Esophagus (tissue), 2 donors: ENCODE measurements at regions not wholly inside any gene's neighbourhood (a gene's known extent, or its start where the extent isn't known, plus 50 kb on each side); places are given as distances from the start of the nearest gene placed in this dataset.
"Not testable (repeated sequence)": the region's sequence is repeated elsewhere in the genome, so short reads cannot be mapped to it uniquely, and the experiment has no call there.

ENCODE experiments used
- H3K27ac ChIP-seq, 2 donors: one replicate each; pipeline ENCODE4 v1.5.1; 2013; ENCODE audit warnings: low read depth in 2 of 2, mild to moderate bottlenecking in 2 of 2, inconsistent platforms in 1 of 2, low read length in 1 of 2, moderate library complexity in 1 of 2
- H3K27me3 ChIP-seq, 2 donors: one replicate each; pipeline ENCODE4 v1.6.1; 2013; ENCODE audit warnings: low read length in 2 of 2, control low read depth in 1 of 2, mild to moderate bottlenecking in 1 of 2; ENCODE audit not compliant: insufficient read depth in 2 of 2, control insufficient read depth in 1 of 2
- H3K36me3 ChIP-seq, 2 donors: one replicate each; pipeline ENCODE4 v1.6.1; 2013; ENCODE audit warnings: low read length in 1 of 2; ENCODE audit not compliant: control insufficient read depth in 2 of 2, insufficient read depth in 2 of 2
- H3K4me1 ChIP-seq, 2 donors: one replicate each; pipeline ENCODE4 v1.6.1; 2013; ENCODE audit warnings: low read length in 1 of 2; ENCODE audit not compliant: control insufficient read depth in 2 of 2, insufficient read depth in 2 of 2
- H3K4me3 ChIP-seq, 2 donors: one replicate each; pipeline ENCODE4 v1.5.1; 2013; ENCODE audit warnings: low read length in 2 of 2, mild to moderate bottlenecking in 2 of 2, low read depth in 1 of 2, moderate library complexity in 1 of 2
- H3K9me3 ChIP-seq, 2 donors: one replicate each; pipeline ENCODE4 v1.6.1; 2013; ENCODE audit warnings: mild to moderate bottlenecking in 2 of 2, low read depth in 1 of 2, low read length in 1 of 2, moderate library complexity in 1 of 2; ENCODE audit not compliant: control insufficient read depth in 2 of 2, insufficient read depth in 1 of 2
- WGBS, 2 donors: extraction: QIAGEN DNeasy Blood & Tissue Kit; methylation state at CpG; one replicate each; pipeline ENCODE4 v1.1.7; 2013; 5-methylcytosine and 5-hydroxymethylcytosine counted together
- donor health status: healthy with polysubstance abuse.
- donor health status: Bipolar disorder and iron deficiency.

DNA sequence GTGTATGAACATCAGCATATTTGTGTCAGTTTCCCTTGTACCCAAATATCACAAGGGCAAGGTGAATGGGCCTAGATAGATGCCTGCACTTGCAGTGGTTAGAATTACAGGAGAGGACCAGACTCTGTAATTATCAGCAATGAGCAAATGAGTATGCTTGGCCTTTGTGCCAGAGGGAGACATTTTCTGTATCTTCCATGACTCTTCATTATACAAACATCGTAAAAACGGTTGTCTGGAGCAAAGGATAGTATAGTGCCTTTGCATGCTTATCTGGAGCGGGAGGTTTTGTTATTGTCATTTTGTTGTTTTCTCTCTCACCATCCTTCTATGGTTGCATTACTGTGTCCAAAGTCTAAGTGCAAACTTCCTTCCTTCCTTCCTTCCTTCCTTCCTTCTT is 1568.5 kb upstream of the NUDT12 start:
- H3K4me3 ChIP-seq, result no peak overlapping the region
- no peaks in the 10 kb centered on the region for H3K36me3 ChIP-seq
- no peak overlapping the region for H3K27ac ChIP-seq
- H3K4me1 ChIP-seq, result no peaks in the 10 kb centered on the region
- H3K27me3 ChIP-seq, result no peaks in the 10 kb centered on the region
- 91% methylated on average over 3 of the region's 3 CpGs for WGBS, 2 donors
- H3K9me3 ChIP-seq, result no peaks in the 10 kb centered on the region

DNA sequence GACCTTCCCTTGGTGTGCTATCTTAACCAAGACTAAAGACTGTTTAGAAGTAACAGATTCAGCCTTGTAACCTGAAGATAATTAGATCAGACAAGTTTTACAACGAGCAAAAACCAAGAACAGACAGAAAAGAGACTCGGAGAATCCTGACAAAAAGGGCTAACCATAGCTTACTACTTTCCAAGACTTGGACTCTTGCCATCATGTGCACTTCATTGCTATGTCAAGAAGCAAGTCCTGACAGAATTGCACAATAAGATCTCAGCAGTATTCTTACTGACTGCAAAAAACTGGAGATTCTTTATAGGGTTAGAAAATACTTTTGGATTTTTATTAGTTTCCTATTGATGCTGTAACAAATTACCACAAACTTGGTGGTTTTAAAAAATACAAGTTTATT is 1539.0 kb upstream of the NUDT12 start:
- H3K27me3 ChIP-seq, result no peaks in the 10 kb centered on the region
- 30 to 32% methylated on average over 2 of the region's 2 CpGs for WGBS, 2 donors
- no peaks in the 10 kb centered on the region for H3K4me1 ChIP-seq
- no peaks in the 10 kb centered on the region for H3K9me3 ChIP-seq
- H3K36me3 ChIP-seq, result no peaks in the 10 kb centered on the region
- no peak overlapping the region for H3K27ac ChIP-seq
- no peak overlapping the region for H3K4me3 ChIP-seq

DNA sequence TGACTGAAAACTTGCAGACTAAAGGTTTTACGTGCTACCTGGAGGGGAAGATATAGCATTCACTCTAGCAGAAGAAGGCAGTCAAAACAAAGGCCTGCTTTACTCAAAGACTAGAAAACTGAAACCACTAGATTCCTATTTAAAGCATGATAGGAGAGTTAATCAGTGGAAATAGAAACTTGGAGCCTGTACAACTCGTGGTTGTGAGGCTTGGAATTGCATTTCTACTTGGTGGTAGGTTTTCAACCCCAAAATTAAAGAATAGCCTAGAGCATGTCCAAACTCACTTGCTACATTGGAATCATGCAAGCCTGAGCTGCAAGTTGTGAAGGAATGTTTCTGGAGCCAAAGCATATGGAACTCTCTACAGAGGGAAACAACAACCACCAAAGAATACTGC is 1526.4 kb upstream of the NUDT12 start:
- Histone ChIP-seq H3K27ac (no peak overlapping the region), H3K4me1 (no peaks in the 10 kb centered on the region), H3K4me3 (no peak overlapping the region), H3K36me3 (no peaks in the 10 kb centered on the region), H3K27me3 (no peaks in the 10 kb centered on the region), H3K9me3 (peaks cover 2 to 7% of the 10 kb centered on the region in 2 donors)
- 41 to 49% methylated on average over 2 of the region's 2 CpGs for WGBS, 2 donors

DNA sequence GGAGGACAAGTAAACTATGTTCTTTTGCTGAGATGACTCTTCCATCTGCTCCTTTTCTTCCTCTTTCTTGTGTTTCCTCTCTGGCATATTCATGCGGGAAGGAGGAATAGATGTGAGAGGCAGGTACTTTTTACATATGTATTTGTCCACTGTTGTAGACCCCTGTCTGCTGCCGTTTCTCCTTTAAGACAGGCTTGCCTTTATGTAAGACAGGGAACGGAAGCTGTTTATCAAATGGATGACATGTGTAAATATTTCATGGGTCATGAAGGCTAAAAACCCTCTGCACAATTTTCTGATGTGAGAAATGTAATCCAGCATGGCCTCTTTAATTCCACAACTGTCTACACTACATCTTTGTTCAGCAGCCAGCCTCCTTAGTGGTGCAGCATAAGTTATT is 1525.5 kb upstream of the NUDT12 start:
- Histone ChIP-seq H3K36me3 (no peaks in the 10 kb centered on the region), H3K27ac (no peak overlapping the region), H3K4me3 (no peak overlapping the region), H3K9me3 (peaks cover 2 to 7% of the 10 kb centered on the region in 2 donors), H3K27me3 (no peaks in the 10 kb centered on the region), H3K4me1 (no peaks in the 10 kb centered on the region)
- WGBS, 2 donors, result 25 to 29% methylated on average over 3 of the region's 3 CpGs

DNA sequence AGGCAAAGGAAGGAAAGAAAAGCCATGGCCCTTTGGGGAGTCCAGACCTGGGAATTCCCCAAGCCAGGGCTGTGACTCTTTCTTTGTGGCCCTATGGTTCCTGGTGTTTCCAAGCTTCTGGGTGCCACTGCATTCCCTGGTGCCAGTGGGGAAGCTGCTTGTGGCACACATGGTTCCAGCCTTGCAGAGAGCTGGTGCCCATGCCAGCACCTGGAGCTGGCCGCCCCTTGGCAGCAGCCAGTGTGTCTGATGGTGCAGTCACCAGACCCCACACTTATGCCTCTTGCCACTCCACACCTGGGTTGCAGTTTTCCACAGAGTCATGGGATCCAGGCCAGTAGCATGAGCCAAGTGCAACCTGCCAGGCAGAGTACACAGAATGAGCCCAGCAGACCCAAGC is 1495.3 kb upstream of the NUDT12 start:
- Histone ChIP-seq H3K4me3 (no peak overlapping the region), H3K27me3 (no peaks in the 10 kb centered on the region), H3K4me1 (no peaks in the 10 kb centered on the region), H3K36me3 (no peaks in the 10 kb centered on the region), H3K9me3 (peaks cover 7 to 11% of the 10 kb centered on the region in 2 donors), H3K27ac (no peak overlapping the region)
- WGBS, 2 donors, result 82 to 94% methylated on average over 1 of the region's 1 CpG

DNA sequence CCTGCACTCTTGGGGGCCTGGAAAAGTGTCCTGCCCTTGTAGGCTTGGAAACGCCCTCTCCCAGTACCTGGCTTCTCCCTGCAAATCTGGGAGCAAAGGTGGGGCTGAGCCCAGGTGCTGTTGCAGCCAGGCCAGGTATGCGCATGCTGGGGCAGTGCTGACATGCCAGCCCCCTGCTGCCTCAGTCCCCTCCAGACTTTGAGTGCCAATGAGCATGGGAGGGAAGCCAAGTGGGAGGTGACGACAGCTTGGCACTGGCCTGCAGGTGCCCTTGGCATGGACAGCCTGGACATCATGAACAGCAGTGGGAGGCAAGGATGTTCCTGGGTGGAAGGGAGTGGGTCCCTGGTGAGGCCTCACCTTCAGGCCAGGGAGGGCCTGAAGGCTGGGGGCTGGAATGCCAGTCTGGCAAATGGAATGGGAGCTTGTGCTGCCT is 1494.4 kb upstream of the NUDT12 start:
- H3K27ac ChIP-seq, result no peak overlapping the region
- 76 to 78% methylated on average over 3 of the region's 3 CpGs for WGBS, 2 donors
- no peak overlapping the region for H3K4me3 ChIP-seq
- no peaks in the 10 kb centered on the region for H3K36me3 ChIP-seq
- no peaks in the 10 kb centered on the region for H3K27me3 ChIP-seq
- peaks cover 7 to 11% of the 10 kb centered on the region in 2 donors for H3K9me3 ChIP-seq
- no peaks in the 10 kb centered on the region for H3K4me1 ChIP-seq

DNA sequence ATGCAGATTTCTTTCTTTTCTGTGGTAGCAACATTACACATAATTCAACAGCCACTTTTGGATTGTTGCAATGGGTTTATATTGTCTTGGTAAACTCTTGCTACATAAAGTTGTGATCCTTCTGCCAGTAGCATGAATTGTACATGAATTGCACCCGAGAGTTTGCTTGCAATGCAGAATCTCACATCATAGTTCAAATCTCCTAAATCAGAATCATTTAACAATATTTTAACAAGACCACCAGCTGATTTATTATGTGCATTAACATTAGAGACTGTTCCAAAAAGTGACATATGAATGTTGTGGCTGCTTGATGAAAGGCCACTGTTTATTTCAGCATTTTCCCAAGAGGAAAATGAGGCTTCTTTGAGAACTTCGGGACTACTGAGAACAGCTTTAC is 1491.8 kb upstream of the NUDT12 start:
- Histone ChIP-seq H3K9me3 (peaks cover 7 to 11% of the 10 kb centered on the region in 2 donors), H3K4me3 (no peak overlapping the region), H3K27ac (no peak overlapping the region), H3K27me3 (no peaks in the 10 kb centered on the region), H3K36me3 (no peaks in the 10 kb centered on the region), H3K4me1 (no peaks in the 10 kb centered on the region)
- WGBS, 2 donors, result 50 to 62% methylated on average over 2 of the region's 2 CpGs

DNA sequence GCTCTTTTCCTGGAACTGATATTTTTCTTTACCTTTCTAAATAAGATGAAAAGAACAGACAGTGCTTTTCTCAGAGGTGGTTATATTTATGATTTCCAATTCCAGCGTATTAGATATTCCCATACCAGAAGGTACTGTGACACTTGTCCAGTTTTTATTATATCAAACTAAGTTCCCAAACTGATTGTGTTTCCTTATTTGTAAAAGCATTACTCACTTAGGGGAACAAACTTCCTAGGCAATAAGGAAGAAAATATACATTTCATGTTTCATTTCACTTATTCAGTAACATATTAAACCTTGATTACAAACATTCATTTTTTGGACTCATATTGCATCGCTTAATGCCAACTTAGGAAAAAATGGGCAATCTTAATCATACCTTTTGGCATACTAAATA is 1480.0 kb upstream of the NUDT12 start:
- WGBS, 2 donors, result 89 to 90% methylated on average over 2 of the region's 2 CpGs
- Histone ChIP-seq H3K27me3 (no peaks in the 10 kb centered on the region), H3K27ac (no peak overlapping the region), H3K4me1 (no peaks in the 10 kb centered on the region), H3K4me3 (no peak overlapping the region), H3K9me3 (no peaks in the 10 kb centered on the region), H3K36me3 (no peaks in the 10 kb centered on the region)

DNA sequence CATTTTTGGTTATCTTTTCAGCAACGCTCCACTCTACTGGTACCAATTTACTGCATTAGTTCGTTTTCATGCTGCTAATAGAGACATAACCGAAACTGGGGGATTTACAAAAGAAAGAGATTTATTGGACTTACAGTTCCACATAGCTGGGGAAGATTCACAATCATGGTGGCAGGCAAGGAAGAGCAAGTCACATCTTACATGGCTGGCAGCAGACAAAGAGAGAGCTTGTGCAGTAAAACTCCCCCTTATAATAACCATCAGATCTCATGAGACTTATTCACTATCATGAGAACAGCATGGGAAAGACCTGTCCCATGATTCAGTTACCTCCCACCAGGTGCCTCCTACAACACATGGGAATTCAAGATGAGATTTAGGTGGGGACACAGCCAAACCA is 1474.2 kb upstream of the NUDT12 start:
- H3K4me3 ChIP-seq, H3K36me3 ChIP-seq, H3K27me3 ChIP-seq, H3K9me3 ChIP-seq, H3K27ac ChIP-seq, H3K4me1 ChIP-seq: not testable (repeated sequence)
- WGBS, 2 donors, result 78 to 79% methylated on average over 3 of the region's 3 CpGs

DNA sequence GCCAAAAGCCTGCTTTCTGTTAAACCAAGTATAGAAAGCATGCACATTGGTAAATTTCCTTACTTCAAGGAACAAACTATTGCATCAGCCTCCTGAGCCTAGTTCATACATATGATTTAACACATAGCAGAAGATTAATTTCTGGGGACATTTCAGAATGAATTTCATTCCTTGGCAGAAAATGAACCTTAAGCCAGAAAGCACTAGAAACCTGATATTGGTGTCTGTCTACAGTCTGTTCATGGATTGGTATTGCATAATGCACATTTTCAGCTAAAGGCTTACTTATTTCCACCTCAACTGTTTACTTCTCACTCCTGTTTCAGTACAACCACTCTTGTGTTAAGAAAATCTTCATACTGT is 1471.8 kb upstream of the NUDT12 start:
- H3K9me3 ChIP-seq, result peaks cover 0 to 3% of the 10 kb centered on the region in 2 donors
- no peak overlapping the region for H3K27ac ChIP-seq
- no peak overlapping the region for H3K4me3 ChIP-seq
- H3K27me3 ChIP-seq, result no peaks in the 10 kb centered on the region
- no peaks in the 10 kb centered on the region for H3K4me1 ChIP-seq
- H3K36me3 ChIP-seq, result no peaks in the 10 kb centered on the region
